Esophagus squamous epithelium (tissue), 5 donors: ENCODE measurements at regions not wholly inside any gene's neighbourhood (a gene's known extent, or its start where the extent isn't known, plus 50 kb on each side); places are given as distances from the start of the nearest gene placed in this dataset.

Experiments used
- DNase-seq: peaks from one replicate; lab custom pipeline; 2025; lab: John Stamatoyannopoulos, UW
- H3K27ac ChIP-seq, 4 donors: fragments of 200-600 bp; sonication (generic); one replicate each; pipeline ENCODE4 v1.5.1; 2016 to 2019; ENCODE audit warnings: mild to moderate bottlenecking in 1 of 4
- H3K27me3 ChIP-seq, 4 donors: fragments of 200-600 bp; sonication (generic); 1 replicate in 3 of 4; 2 replicates in 1 of 4; pipeline versions ENCODE4 v1.5.1 to v1.6.0; 2017 to 2021; ENCODE audit warnings: antibody characterized with exemption in 1 of 4
- H3K36me3 ChIP-seq, 3 donors: fragments of 200-600 bp; sonication (generic); one replicate each; pipeline ENCODE4 v1.5.1; 2016 to 2019
- H3K4me1 ChIP-seq, 3 donors: fragments of 200-600 bp; sonication (generic); one replicate each; pipeline ENCODE4 v1.5.1; 2017 to 2019
- H3K4me3 ChIP-seq, 4 donors: fragments of 200-600 bp; sonication (generic); 1 replicate in 3 of 4; 2 replicates in 1 of 4; pipeline ENCODE4 v1.5.1; 2016 to 2019; ENCODE audit warnings: mild to moderate bottlenecking in 2 of 4, moderate library complexity in 1 of 4
- H3K9me3 ChIP-seq, 3 donors: fragments of 200-600 bp; sonication (generic); one replicate each; pipeline ENCODE4 v1.5.1; 2016 to 2019
- POLR2A ChIP-seq, 4 donors: fragments of 450-650 bp; IDR thresholded peaks; one replicate each; pipeline ENCODE4 v1.6.1; 2017; ENCODE audit warnings: antibody characterized with exemption in 4 of 4, mild to moderate bottlenecking in 4 of 4, moderate library complexity in 3 of 4
- WGBS, 2 donors: methylation state at CpG; one replicate each; pipeline ENCODE4 v1.1.5; 2018; 5-methylcytosine and 5-hydroxymethylcytosine counted together
- intact Hi-C: fragments of 100-400 bp; cut with DNase I; formaldehyde crosslinking; loops from one replicate; pipeline ENCODE4 v1.15.0; 2022
- TF ChIP-seq, protein P1 (sequence below), 6 experiments: fragments of 450-650 bp in 4 of 6; fragments of 200-600 bp in 2 of 6; sonication (generic) in 2 of 6; IDR thresholded peaks; one replicate each; pipeline ENCODE4 v1.5.1; 2016 to 2019; ENCODE audit warnings: antibody characterized with exemption in 6 of 6, mild to moderate bottlenecking in 4 of 6, moderate library complexity in 4 of 6
- donor health status: DM: yes; HTN: yes; CAD: no.

DNA sequence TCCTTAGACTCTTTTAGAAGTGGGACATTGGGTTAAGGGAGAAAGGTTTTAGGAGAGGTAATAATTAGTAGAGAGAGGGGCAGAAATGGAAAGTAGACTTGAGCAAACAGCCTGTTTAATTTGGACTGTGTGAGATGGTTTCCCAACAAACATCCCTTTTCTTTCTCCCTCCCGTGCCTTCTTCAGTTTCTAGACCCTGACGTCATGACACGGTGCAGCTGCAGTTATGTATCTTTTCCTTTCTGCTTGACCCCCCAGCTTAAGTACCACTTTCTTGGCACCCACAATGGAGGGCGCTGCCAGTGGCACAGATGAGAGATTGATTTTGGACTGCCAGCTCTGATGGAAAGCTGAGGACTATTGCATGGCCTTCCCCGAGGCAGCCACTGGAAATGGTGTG, 86.9 kb upstream of the FAM136A start:
- TF ChIP-seq POLR2A (IDR thresholded peaks at IDR 0.05): no peak

DNA sequence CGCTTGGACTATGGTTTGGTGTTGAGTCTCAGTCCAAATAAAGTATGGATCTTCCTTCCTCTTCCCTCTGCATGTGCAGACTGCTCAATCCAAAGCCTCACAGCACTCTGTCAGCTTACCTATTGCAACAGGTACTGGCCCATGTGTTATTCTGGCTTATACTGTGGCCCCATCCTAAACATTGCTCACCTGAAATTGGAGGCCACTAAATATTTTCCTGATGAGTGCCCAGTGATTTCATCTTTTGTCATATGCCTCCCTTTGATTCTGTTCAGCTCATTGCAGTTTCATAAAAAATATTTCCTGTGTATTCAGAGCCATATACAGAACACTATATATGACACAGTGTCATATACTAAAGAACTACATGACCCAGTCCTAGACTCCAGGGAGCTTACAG, 86.3 kb upstream of the FAM136A start:
- intact Hi-C loops: no loop called here
- Histone ChIP-seq H3K9me3 (no peaks in the 10 kb centered on the region), H3K27ac (peak overlapping the region in 1 of 4 donors; percentile 5), H3K36me3 (no peaks in the 10 kb centered on the region), H3K4me3 (no peak overlapping the region), H3K4me1 (no peaks in the 10 kb centered on the region), H3K27me3 (peaks cover 0 to 10% (median 0%) of the 10 kb centered on the region in 4 donors)
- no peak for TF ChIP-seq POLR2A (IDR thresholded peaks at IDR 0.05)
- TF ChIP-seq, protein P1, sequence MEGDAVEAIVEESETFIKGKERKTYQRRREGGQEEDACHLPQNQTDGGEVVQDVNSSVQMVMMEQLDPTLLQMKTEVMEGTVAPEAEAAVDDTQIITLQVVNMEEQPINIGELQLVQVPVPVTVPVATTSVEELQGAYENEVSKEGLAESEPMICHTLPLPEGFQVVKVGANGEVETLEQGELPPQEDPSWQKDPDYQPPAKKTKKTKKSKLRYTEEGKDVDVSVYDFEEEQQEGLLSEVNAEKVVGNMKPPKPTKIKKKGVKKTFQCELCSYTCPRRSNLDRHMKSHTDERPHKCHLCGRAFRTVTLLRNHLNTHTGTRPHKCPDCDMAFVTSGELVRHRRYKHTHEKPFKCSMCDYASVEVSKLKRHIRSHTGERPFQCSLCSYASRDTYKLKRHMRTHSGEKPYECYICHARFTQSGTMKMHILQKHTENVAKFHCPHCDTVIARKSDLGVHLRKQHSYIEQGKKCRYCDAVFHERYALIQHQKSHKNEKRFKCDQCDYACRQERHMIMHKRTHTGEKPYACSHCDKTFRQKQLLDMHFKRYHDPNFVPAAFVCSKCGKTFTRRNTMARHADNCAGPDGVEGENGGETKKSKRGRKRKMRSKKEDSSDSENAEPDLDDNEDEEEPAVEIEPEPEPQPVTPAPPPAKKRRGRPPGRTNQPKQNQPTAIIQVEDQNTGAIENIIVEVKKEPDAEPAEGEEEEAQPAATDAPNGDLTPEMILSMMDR (IDR thresholded peaks at IDR 0.05): no peak
- no peak for DNase-seq
- WGBS, 2 donors: 80 to 87% methylated on average over 1 of the region's 1 CpG

More for the DNA sequence above, 86.9 kb upstream of the FAM136A start:
- Histone ChIP-seq H3K4me1 (no peaks in the 10 kb centered on the region), H3K4me3 (no peak overlapping the region), H3K36me3 (no peaks in the 10 kb centered on the region), H3K27me3 (peaks cover 0 to 10% (median 0%) of the 10 kb centered on the region in 4 donors), H3K9me3 (no peaks in the 10 kb centered on the region), H3K27ac (no peak overlapping the region)
- no peak for DNase-seq
- intact Hi-C loops: no loop called here
- 85 to 86% methylated on average over 4 to 5 of the region's 5 CpGs for WGBS, 2 donors

DNA sequence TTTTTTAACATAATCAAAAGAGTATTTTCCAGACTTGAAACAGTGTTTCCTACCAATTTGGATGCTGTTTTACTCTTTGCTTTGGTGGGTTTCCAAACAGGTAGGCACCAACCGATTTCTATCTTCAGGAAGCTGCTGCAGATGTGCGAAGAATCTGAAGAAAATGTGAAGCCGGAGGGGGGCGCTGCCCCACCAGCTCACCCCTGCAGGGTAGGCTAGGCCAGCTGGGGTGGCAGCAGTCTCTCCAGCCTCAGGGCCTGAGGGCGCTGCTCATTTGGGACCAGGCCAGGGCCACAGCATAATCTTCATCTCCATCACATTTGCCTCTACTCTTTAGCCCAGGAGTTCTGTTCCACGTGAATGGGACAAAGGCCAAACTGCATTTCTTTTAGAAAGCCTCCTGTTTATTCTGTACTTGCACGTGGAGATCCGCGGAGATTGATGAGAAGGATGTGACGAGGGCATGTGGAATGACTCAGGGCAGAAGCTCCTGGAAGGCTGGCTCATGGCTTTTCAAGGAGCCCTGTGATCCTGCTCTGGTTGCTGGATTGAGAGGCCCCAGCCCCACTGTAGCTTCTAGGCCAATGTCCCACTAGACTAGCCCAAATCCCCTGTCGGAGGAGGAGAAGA, 84.2 kb upstream of the FAM136A start:
- intact Hi-C loops: no loop called here
- 54 to 65% methylated on average over 6 to 11 of the region's 11 CpGs for WGBS, 2 donors
- Histone ChIP-seq H3K36me3 (no peaks in the 10 kb centered on the region), H3K4me1 (peaks cover 0 to 13% (median 0%) of the 10 kb centered on the region in 3 donors), H3K4me3 (no peak overlapping the region), H3K27ac (no peak overlapping the region), H3K27me3 (peaks cover 0 to 10% (median 0%) of the 10 kb centered on the region in 4 donors), H3K9me3 (no peaks in the 10 kb centered on the region)
- no peak for TF ChIP-seq POLR2A (IDR thresholded peaks at IDR 0.05)
- TF ChIP-seq, protein P1 (IDR thresholded peaks at IDR 0.05): no peak
- no peak for DNase-seq

DNA sequence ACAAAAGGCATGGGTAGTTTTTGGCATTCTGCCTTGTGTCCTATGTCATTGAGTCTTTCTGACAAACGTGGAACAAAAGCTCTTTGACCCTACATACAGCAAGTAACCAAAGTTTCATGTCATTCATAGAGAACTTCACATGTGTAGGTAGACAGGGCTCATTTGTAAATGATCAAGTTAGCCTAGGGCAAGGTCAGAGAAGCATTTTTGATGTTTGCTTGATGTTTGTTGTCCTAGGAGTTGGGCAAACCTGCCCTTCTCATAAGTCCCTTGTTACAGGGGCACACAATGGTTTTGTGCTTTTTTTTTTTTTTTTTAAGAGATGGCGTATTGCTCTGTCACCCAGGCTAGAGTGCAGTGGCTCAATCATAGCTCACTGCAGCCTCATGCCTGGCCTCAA, 83.3 kb upstream of the FAM136A start:
- Histone ChIP-seq H3K27me3 (peaks cover 0 to 10% (median 0%) of the 10 kb centered on the region in 4 donors), H3K4me3 (no peak overlapping the region), H3K27ac (no peak overlapping the region), H3K36me3 (no peaks in the 10 kb centered on the region), H3K4me1 (peaks cover 0 to 13% (median 0%) of the 10 kb centered on the region in 3 donors), H3K9me3 (no peaks in the 10 kb centered on the region)
- intact Hi-C loops: no loop called here
- TF ChIP-seq POLR2A (IDR thresholded peaks at IDR 0.05): no peak
- TF ChIP-seq, protein P1 (IDR thresholded peaks at IDR 0.05): no peak
- WGBS, 2 donors: 55 to 64% methylated on average over 2 of the region's 2 CpGs
- no peak for DNase-seq

DNA sequence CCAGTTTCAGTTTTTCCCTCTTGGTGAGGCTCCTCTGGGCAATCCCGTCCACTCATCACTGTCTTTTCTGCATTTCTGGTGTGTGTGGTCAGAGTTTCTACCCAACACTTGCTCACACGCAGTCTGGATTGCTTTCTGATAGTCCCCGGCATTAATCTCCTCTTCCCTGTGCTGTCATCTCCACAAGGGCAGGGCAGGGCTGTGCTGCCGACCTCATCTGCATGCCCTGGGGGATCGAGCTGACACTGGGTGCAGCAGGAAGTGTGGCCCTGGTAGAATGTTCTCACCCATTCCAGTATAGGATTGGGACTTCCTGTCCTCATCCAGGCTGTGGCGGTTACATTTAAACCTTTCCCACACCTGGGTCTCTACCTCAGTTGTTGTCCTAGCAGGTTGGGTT, 80.0 kb upstream of the FAM136A start:
- DNase-seq: no peak
- Histone ChIP-seq H3K9me3 (no peaks in the 10 kb centered on the region), H3K27me3 (peaks cover 0 to 10% (median 0%) of the 10 kb centered on the region in 4 donors), H3K4me1 (peaks cover 0 to 13% (median 0%) of the 10 kb centered on the region in 3 donors), H3K4me3 (no peak overlapping the region), H3K36me3 (no peaks in the 10 kb centered on the region), H3K27ac (peak overlapping the region; percentile 14 to 61 (median 34))
- intact Hi-C loops: no loop called here
- no peak for TF ChIP-seq POLR2A (IDR thresholded peaks at IDR 0.05)
- TF ChIP-seq, protein P1 (IDR thresholded peaks at IDR 0.05): no peak
- 26 to 44% methylated on average over 4 to 6 of the region's 6 CpGs for WGBS, 2 donors
